Ishikawa (cell line): ENCODE measurements at regions not wholly inside any gene's neighbourhood (a gene's known extent, or its start where the extent isn't known, plus 50 kb on each side); places are given as distances from the start of the nearest gene placed in this dataset.
A peak's percentile ranks its signal among the peaks of the same experiment; 100 is the strongest.

Source experiments
- CEBPB ChIP-seq: IDR thresholded peaks from 2 replicates; pipeline ENCODE4 v1.6.1; 2012
- CREB1 ChIP-seq: IDR thresholded peaks from 2 replicates; pipeline ENCODE4 v1.6.1; 2012; ENCODE audit warnings: low read depth
- EGR1 ChIP-seq: IDR thresholded peaks from 2 replicates; pipeline ENCODE4 v1.6.1; 2012
- EP300 ChIP-seq: IDR thresholded peaks from 2 replicates; pipeline ENCODE4 v1.6.1; 2012; ENCODE audit warnings: borderline replicate concordance
- FOXM1 ChIP-seq: IDR thresholded peaks from 2 replicates; pipeline ENCODE4 v1.6.1; 2012; ENCODE audit warnings: low read depth, borderline replicate concordance
- NFIC ChIP-seq: IDR thresholded peaks from 2 replicates; pipeline ENCODE4 v1.6.1; 2012
- RAD21 ChIP-seq: IDR thresholded peaks from 2 replicates; pipeline ENCODE4 v1.6.1; 2012; ENCODE audit warnings: low read depth
- TAF1 ChIP-seq: IDR thresholded peaks from 2 replicates; pipeline ENCODE4 v1.6.1; 2012; ENCODE audit warnings: low read depth, mild to moderate bottlenecking
- TCF12 ChIP-seq: IDR thresholded peaks from 2 replicates; pipeline ENCODE4 v1.6.1; 2012; ENCODE audit warnings: low read depth
- TEAD4 ChIP-seq: IDR thresholded peaks from 2 replicates; pipeline ENCODE4 v1.6.1; 2012
- YY1 ChIP-seq: IDR thresholded peaks from 2 replicates; pipeline ENCODE4 v1.6.1; 2012; ENCODE audit warnings: low read depth
- ZBTB7A ChIP-seq: IDR thresholded peaks from 2 replicates; pipeline ENCODE4 v1.6.1; 2012; ENCODE audit warnings: low read depth
- TF ChIP-seq, protein P1 (sequence below): IDR thresholded peaks from 2 replicates; pipeline ENCODE4 v1.6.1; 2012; ENCODE audit warnings: low read depth, mild to moderate bottlenecking
- TF ChIP-seq, protein P2 (sequence below): IDR thresholded peaks from 2 replicates; pipeline ENCODE4 v1.6.1; 2012
- TF ChIP-seq, protein P3 (sequence below): IDR thresholded peaks from 2 replicates; pipeline ENCODE4 v1.6.1; 2012

DNA sequence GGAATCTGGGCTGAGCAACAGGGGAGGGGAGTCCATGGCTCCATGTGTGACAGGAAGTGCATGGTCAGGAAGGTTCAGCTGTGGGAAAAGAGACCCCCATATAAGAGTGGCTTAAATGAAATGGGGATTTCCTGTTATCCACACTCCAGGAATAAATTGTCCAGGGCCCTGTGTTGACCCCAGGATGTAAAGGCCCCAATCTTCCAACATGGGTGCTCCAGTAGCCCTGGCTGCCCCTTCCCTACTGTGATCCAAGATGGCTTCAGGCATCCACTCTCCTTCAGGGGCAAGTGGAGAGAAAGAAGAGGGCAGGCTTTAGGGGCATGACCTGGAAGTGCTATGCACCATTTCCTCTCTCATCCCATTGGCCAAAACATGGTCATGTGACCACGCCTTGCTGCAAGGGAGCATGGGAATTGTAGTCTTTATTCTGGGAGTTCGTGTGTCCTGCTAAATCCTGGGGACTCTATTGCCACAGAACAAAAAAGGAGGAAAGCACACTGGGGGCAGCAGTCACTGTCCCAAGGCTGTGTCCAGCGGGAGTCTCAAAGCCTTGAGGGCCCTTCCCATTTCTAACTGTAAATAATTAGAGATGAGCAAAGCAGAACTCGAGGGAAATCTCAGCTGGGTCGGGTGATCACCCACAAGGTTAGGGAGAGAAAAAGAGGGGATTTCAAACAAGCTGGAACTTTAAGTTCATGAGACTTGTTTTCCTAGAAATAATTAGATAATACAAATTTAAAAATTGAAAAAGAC is 289.2 kb downstream of the ADGRD1 start:
- TF ChIP-seq, protein P1, sequence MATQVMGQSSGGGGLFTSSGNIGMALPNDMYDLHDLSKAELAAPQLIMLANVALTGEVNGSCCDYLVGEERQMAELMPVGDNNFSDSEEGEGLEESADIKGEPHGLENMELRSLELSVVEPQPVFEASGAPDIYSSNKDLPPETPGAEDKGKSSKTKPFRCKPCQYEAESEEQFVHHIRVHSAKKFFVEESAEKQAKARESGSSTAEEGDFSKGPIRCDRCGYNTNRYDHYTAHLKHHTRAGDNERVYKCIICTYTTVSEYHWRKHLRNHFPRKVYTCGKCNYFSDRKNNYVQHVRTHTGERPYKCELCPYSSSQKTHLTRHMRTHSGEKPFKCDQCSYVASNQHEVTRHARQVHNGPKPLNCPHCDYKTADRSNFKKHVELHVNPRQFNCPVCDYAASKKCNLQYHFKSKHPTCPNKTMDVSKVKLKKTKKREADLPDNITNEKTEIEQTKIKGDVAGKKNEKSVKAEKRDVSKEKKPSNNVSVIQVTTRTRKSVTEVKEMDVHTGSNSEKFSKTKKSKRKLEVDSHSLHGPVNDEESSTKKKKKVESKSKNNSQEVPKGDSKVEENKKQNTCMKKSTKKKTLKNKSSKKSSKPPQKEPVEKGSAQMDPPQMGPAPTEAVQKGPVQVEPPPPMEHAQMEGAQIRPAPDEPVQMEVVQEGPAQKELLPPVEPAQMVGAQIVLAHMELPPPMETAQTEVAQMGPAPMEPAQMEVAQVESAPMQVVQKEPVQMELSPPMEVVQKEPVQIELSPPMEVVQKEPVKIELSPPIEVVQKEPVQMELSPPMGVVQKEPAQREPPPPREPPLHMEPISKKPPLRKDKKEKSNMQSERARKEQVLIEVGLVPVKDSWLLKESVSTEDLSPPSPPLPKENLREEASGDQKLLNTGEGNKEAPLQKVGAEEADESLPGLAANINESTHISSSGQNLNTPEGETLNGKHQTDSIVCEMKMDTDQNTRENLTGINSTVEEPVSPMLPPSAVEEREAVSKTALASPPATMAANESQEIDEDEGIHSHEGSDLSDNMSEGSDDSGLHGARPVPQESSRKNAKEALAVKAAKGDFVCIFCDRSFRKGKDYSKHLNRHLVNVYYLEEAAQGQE = no peak
- TF ChIP-seq NFIC = no peak
- TF ChIP-seq, protein P2, sequence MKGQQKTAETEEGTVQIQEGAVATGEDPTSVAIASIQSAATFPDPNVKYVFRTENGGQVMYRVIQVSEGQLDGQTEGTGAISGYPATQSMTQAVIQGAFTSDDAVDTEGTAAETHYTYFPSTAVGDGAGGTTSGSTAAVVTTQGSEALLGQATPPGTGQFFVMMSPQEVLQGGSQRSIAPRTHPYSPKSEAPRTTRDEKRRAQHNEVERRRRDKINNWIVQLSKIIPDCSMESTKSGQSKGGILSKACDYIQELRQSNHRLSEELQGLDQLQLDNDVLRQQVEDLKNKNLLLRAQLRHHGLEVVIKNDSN = peak; percentile 84

DNA sequence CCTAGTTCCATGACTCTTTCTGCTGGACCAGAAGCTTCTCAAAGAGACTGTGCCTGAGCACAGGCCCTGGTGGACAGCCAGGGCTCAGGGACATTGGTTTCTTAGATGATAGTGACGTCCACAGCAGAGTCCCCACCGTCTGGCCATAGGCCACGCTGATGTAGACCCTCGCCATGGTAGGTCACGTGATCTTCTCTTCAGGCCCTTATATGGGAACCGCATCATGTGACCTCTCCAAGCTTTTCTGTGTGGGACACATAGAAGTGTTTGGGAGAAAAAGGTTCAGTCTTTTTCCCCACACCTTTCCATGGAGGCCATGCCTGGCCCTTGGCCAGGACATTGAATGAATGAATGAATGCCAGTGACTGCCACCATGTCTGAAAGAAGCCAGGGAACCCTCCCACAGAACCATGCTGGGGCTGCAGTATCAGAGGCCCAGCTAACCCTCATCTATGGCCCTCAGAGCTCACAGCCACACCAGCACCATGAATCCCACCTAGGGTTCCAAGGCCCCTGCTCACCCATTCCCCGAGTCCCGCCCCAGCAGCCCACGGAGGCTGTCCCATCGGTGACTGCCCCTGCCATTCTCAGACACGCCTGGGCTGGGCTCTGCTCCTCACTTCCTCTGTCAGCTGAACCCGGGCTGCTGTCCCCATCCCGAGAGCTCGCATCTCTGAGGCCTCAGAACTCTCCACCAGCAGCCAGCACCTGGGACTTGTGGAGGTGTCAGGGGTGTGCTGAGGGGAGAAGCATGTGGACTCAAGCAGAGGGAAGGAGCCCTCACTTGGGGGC is 292.1 kb downstream of the ADGRD1 start:
- TF ChIP-seq, protein P1 = no peak
- TF ChIP-seq, protein P2 = 0 out of 2 replicates have a peak, but pooled peaks have one; percentile 9

DNA sequence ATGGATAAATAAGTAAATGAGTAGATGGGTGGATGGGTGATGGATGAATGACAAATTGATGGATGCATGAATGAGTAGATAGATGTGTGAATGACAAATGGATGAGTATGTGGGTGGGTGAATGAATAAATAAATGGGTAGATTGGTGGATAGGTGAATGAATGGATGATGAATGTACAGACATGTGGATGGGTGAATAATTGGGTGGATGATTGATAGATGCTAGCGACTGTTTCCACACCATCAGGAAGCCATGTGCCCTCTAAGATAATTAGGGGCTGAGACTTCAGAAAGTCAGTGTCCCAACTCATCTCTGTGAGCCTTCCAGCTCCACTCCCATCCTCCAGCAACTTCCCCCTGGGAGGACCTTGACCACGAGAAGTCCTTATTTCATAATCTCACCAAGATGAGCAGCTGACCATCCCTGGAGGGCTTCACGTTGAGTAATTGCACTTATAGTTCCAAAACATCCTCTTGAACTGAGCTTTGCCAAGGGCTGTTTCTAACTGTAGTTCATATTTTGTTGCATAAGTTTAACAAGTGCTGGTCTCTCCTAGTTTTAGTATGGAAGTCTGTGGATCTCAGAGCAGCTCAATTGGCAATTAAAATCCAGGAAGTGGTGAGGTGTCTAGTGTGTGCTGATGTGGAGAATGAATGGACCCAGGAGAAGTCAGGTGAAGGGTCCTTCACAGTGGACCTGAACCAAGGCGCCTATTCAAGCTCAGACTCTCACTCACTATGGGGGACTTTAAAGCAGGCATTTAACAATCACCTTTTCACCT is 295.7 kb downstream of the ADGRD1 start:
- TF ChIP-seq NFIC = no peak
- TF ChIP-seq RAD21 = no peak

DNA sequence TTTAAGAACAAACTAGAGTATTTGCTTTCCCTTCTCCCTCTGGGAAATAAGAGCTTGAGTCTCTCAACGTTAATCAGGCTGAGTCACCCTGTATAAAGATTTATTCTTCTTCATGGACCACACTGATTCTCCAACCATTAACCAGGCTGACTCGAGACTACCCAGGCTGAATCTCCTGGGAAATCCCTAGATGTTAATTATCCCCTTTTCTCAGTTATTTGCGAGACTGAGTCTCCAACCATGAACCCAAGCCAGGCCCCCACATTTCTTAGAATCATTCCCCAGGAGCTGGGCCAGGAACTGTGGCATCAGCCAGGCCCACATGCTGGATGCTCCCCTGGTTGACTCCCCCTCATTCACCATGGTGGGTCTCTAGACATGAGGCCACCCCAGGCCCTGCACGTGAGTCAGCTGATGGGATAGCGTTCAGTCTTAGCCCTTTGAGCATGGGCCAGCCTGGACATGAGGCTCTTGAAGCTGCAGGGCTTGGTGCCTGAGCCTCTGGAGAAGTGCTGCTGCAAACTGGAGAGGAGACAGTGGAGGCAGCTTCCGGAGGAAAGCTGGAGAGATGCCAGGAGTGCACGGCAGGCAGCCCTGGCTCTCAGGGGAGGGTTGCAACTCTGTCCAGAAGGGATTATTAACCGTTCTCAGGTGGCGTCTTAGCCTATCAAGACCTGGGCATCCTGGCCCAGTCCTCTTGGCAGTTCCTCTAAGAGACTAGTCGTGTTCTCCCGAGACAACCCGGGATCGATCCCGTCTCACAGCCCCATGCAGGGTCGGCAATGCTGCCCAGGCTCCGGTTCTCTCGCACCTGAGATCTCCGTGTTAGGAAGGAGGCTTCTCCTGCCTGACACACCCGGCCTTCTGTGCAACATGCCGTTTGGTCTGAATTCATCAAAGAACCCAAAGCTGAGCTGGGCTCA is 296.6 kb downstream of the ADGRD1 start:
- TF ChIP-seq TCF12 (no peak), CREB1 (no peak), CEBPB (no peak), EP300 (no peak), RAD21 (no peak), FOXM1 (no peak), YY1 (no peak), EGR1 (no peak), ZBTB7A (no peak), TEAD4 (no peak), NFIC (no peak), TAF1 (no peak)
- TF ChIP-seq, protein P2 = no peak
- TF ChIP-seq, protein P1 = no peak
- TF ChIP-seq, protein P3, sequence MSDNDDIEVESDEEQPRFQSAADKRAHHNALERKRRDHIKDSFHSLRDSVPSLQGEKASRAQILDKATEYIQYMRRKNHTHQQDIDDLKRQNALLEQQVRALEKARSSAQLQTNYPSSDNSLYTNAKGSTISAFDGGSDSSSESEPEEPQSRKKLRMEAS = no peak
